ENCODE measurements at regions not wholly inside any gene's neighbourhood (a gene's known extent, or its start where the extent isn't known, plus 50 kb on each side); places are given as distances from the start of the nearest gene placed in this dataset.

DNA sequence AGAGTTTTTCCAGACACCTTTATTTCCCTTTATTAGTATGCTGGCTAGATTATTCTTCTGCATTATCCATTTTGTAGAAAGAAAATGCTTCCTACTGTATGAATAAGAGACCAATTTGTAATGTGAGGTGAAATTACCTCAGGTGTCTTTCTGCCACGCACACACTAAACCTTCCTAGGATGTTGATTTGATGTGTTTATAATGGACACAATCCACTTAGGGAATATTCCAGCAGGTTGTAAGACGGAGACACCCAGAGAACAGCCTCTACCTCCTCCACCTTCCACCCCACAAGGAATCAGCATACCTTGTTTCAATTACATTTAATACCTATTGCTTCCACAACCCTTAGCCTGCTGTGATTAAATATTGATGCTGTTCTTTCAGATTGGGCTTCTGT, 379.1 kb upstream of the KIRREL3 start:
- Histone ChIP-seq H3K36me3 (ENCODE audit: control insufficient read depth in 2 of 2, extremely low read depth in 1 of 2, insufficient read depth in 2 of 2, low read length in 2 of 2) (no peaks in the 10 kb centered on the region), H3K4me2 (ENCODE audit: insufficient read depth, low read length) (no peak overlapping the region), H3K27ac (ENCODE audit: insufficient read depth, low read depth, low read length) (no peak overlapping the region), H3K4me3 (replicated peaks in 1 of 3; ENCODE audit: insufficient read depth in 1 of 3, low read depth in 1 of 3, low read length in 3 of 3) (no peak overlapping the region), H3K9me3 (replicated peaks; ENCODE audit: control insufficient read depth, insufficient read depth, low read length) (peaks cover 3% of the 10 kb centered on the region), H3K4me1 (ENCODE audit: control insufficient read depth, extremely low read depth, insufficient read depth, low read length) (no peaks in the 10 kb centered on the region), H3K9ac (replicated peaks; ENCODE audit: extremely low read depth, insufficient read depth, low read length) (no peak overlapping the region), H3K79me2 (ENCODE audit: control insufficient read depth, insufficient read depth, low read length) (no peaks in the 10 kb centered on the region), H3K27me3 (ENCODE audit: control insufficient read depth in 2 of 2, insufficient read depth in 2 of 2, low read length in 2 of 2) (no peaks in the 10 kb centered on the region), H3K9me1 (replicated peaks; ENCODE audit: control insufficient read depth, extremely low read depth, insufficient read depth, low read length) (no peaks in the 10 kb centered on the region), H2AFZ (ENCODE audit: low read depth, low read length) (no peak overlapping the region), H4K20me1 (replicated peaks; ENCODE audit: control insufficient read depth, extremely low read depth, insufficient read depth, low read length) (no peaks in the 10 kb centered on the region)
- ChIA-PET POLR2A (no interaction called here), CTCF (no interaction called here)
- no TSS peak for BruUV-seq (replicated peaks)
- intact Hi-C loops (cut with micrococcal nuclease) (no loop called here), dilution Hi-C loops (cut with MboI; ENCODE audit: extremely low pct_ligation_motif_present, low sequenced_read_pairs) (no loop called here)
- no peak for TF ChIP-seq POLR2A (IDR thresholded peaks at IDR 0.05; ENCODE audit: low read depth, low read length)
- no peak for TF ChIP-seq JUN (IDR thresholded peaks at IDR 0.05; ENCODE audit: borderline replicate concordance, insufficient read depth, insufficient read length, low read depth)
- TF ChIP-seq EZH2 (IDR thresholded peaks at IDR 0.05; ENCODE audit: borderline replicate concordance, low read depth, low read length, severe bottlenecking), result no peak
- no peak for TF ChIP-seq GATA2 (IDR thresholded peaks at IDR 0.05; ENCODE audit: insufficient read depth, insufficient read length, low read depth, low read length)
- TF ChIP-seq POLR2AphosphoS5 (IDR thresholded peaks at IDR 0.05; ENCODE audit: insufficient read depth, low read depth, low read length), result no peak
- no peak for TF ChIP-seq MYC (IDR thresholded peaks at IDR 0.05; ENCODE audit: low read depth, low read length)
- no peak for TF ChIP-seq CTCF (IDR thresholded peaks at IDR 0.05; ENCODE audit: extremely low read depth in 1 of 2, insufficient read depth in 1 of 2, low read depth in 1 of 2, low read length in 2 of 2)
- no peak for TF ChIP-seq MAX (IDR thresholded peaks at IDR 0.05; ENCODE audit: insufficient read depth, insufficient read length)
- no peak for FAIRE-seq
- DNase-seq (ENCODE audit: low read depth, low spot score), result no peak

All from endothelial cell of umbilical vein (primary cell).